ENCODE measurements at regions not wholly inside any gene's neighbourhood (a gene's known extent, or its start where the extent isn't known, plus 50 kb on each side); places are given as distances from the start of the nearest gene placed in this dataset.
A peak's percentile ranks its signal among the peaks of the same experiment; 100 is the strongest.

DNA sequence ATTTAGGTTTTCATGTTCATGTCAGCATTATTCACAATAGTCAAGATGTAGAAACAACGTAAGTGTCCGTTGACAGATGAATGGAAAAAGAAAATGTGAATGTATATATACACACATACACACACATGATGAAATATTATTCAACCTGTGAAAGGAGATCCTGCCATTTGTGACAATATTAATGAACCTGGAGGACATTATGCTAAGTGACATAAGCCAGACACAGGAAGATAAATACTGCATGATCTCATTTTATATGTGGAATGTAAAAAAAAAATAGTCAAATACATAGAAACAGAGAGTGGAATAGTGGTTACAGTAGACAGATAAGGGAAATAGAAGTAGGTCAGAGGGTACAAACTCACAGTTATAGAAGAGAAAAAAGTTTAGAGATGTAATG is 651.1 kb upstream of the MKI67 start:
- DNase-seq: no peak

DNA sequence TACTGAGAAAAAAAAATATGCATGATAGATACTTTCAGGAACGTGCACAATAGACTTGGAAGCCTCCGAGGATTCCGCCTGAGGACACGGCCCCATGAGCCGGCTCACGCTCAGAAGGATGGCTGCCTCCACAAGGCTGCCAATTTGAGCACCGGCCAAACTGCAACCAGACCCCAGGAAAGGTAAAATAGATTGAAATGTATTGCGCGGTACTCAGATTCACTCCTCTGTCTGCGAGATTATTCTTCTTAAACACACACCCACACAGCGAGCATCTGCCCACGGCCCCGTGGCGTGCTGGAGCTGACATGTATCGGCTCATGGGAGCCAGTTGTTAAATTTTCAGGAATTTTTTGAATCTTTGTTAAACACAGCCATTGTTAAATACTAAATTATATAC is 653.2 kb upstream of the MKI67 start:
- DNase-seq: no peak

DNA sequence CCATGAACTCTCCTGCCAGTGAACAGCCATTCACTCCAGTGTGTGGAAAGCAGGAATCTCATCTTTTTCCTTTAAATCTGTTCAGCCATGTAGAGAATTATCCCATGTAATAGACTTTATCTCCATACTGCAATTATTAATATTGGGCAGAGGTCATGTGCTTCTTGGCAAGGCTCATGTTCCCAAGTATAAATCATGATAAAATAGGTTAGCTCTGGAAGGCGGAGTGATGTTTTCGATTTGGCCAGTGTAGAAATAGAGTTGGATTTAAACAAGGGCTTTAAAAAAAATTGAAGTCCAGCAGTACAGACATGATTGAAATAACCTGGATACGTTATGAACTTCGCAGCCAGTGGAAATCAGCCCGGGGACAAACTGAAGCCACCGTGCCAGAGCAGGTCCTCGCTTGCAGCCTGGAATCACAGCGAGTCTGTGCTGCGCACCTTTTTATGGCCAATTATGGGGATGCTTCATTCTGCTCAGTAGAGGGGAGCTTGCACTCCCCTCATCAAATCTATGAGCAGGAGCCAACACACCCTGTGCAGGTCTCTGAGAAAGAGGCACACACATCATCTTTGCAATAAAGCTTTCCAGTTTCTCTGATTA is 654.0 kb upstream of the MKI67 start:
- DNase-seq: no peak

DNA sequence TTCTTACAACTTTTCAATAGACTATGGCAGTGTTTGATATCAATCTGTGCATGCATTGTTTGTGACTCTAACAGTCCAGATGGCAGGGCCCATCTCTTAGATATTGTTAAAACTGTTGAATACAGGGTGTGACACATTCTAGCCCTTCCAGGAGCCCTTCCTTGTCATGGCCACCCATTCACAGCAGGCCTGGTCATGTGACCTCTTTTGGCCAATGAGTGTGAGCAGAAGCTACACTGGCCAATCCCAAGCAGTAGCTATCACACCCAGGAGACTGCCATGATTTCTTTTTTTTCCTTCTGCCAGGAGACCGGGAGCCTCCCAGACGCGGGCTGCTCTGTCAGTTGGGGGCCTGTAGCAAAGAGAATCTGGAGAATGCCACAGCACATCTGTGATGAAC is 655.4 kb upstream of the MKI67 start:
- no peak for DNase-seq

DNA sequence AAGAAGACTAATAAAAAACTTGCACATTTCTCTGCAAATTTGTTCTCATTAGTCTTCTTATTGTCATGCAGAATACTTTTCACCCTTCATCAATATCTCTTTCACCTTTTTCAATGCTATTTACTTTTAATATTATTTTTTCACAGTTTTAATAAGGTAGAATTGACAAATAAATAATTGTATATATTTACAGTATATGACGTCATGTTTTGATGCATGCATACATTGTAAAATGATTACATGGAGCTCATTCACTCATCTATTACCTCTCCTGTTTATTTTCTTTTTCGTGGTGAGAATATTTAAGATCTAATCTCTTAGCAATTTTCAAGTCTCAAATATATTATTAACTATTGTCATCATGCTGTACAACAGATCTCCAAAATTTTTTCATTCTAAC is 658.2 kb upstream of the MKI67 start:
- no peak for DNase-seq

DNA sequence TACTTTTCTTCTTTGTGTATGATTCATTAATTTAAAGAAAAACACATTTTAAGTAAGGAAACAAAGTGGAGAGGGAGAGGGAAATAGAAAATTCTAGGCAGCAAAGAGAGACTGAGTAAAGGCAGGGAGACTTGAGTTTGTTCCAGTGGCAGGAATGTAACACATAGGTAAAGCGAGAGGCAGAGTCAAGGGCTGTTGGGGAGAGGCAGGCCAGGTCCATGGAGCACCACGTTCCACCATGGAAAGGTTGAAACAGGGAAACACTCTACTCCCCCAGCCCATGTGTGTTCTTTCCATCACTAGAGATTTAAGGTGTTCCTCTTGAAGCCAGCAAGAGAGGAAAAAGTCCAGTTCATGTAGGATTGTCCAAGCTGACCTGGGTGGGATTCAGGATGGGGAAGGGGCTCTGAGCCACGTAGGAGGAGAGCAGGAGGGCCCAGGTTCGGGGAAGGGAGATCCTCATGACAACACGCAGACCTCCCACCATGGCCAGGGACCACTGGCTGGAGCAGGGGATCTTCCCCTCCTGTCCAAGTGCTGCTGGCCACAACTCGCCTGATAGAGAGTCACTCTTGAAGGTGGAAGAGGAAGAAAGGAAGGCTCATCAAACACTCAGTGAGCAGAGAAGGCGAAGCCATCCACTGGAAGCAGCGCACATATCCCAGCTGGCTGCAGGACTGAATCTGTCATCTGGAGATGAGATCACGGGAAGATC is 666.4 kb upstream of the MKI67 start:
- DNase-seq: no peak

DNA sequence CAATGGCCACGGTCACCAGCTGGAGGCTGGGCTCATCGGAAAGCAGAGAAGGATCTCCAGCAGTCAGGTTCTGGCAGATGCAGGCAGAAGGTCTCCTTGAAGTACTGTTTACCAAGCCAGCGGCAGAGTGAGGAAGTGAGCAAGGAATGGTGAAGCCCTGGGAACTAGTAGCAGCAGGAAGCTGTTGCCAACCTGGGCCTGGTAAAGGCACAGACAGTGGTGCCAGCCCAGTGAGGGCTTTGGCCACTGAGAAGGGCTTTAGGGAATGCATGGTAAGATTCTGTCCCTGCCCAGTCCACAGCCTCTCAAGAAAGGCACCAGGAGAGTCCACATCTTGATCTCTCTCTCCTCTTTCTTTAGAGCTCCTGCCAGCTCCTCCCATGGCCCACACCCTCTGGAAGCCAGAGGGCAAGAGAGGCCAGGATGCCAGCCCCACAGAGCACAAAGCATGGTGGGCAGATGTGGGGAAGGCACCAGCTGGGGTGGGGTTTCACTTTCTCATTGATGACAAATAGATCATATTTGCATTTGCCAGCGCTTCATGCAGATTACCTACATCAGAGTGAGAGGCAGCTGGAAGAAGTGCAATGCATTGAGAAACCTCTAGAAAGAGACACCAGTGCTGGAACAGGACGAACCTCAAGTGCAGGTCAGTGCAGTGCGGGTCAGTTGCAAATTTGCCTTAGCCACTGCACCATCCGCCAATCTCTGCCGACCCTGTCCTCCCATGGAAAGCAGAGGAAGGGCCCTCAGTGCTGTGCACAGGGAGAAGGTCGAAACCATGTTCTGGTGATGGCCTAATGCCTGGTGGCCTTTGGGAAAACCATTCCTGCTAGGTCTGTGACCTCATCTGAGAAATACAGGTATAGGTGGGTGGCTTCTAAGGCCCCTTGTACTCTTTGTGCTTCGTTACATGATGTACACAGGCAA is 667.8 kb upstream of the MKI67 start:
- peak; percentile 1 for DNase-seq

DNA sequence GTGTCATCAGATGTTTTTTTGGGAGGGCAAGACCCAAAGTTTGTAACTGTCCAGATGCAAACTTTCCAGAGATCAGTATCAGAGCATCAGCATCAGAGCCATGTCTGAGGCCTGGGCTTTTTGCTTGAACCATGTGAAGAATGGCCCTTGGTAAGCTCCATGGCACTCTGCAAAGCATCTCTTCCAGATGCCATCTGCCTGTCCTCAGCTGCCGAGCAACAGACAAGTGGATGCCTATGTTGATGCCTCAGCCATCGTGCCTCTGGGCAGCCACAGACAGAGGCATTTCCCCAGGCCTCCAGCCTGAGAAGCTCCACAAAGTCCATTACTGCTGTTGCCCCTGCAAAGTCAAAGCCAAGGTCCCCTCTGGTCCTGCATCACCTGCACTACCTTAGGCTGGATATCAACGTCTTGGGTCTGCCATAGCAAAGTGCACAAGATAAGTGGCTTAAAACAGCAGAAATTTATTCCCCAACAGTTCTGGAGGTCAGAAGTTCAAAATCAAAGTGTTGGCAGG is 670.2 kb upstream of the MKI67 start:
- DNase-seq: no peak

DNA sequence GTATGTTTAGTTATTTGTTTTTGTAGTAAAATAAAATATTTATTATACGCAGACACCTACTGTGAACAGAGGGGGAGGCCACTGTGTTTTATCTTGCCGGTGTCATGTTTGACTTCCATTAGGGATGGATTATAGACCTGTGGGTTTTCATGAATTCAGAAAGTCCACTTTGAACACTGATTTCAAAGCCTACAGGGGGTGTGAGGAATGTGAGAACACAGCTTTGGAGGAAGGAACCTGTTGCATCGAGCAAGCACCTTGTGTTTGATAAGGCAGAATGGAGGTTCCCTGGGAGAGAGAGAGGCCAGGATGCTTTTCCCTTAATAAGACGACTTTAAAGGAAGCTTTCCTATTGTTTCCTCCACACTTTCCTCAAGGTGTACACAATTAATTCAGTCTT is 665.0 kb upstream of the MGMT start:
- DNase-seq: no peak

DNA sequence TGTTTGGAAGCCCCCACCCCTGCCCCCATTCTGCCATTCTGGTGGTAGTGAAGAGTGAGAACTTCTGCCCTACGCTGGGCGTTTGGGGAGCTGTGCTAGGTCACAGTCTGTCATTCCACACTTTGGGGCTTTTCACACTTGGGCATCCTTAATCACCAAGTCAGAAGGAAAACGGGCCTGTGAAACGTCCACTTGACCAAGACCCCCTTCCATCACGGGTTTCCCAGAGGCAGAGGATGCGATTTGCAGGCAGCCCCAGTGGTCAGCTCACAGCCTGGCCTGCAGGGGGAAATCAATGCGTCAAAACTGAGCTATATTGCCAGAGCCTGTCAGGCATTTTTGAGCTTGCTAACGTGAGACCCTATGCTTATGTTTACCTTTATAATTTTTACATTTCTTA is 663.3 kb upstream of the MGMT start:
- DNase-seq: no peak

DNA sequence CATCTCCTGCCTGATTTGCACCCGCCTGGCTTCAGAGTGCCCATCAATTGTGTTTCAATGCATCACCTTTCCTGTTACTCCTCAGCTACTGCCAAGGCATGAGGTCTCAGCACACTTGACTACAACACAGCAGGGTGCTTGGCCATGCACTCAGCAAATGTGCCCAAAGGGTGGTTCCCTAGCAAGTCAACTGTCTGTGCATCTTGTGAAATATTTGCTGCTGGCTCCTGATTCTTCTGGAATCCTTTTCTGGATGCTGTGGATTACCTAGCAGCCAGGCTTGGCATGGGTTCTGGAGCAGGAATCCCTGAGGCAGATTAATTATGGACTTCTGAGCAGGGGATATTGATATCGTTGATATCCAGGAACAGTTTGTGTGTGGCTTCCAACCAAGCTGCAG is 662.6 kb upstream of the MGMT start:
- DNase-seq: no peak

DNA sequence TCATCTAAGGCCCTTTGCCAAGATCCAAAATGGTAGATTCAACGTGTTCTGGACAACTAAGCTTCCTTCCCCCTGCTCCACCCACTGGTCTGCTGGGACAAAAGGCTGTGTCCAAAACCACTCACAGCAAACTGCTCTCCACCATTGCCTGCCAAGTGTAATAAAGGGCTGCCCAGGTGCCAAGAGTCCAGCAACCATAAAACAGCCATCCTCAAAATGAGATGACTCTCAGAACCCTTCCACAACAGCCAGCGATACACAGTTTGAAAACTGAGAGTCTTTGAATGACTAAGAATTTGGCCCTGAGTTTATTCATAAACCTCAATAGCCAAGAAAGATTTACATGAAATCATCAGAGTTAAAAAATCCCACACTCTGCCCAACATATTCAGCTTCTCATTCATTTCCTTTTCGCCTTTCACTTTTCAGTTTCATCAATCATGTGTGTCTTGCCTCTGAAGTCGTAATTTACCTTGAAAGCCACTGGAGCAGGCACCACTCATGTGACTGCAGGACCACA is 658.1 kb upstream of the MGMT start:
- DNase-seq: no peak

DNA sequence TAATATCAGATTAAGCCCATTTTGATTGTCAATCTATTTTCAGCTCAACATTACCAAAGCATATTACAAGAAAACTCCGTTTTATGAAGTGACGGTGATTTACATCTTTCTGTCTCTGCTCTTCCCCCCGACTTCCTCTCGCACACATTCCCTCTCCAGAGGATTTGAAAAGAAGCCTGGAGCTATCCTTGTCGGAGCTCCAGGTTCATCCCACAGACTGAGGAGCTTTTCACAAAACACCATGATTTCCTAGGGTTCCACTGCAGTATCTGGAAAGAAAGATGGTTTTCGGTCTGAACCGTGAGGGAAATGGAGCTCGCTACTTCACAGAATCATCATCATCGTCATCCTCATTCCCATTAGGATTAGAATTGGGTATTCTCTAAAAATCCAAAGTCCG is 655.5 kb upstream of the MGMT start:
- no peak for DNase-seq

DNA sequence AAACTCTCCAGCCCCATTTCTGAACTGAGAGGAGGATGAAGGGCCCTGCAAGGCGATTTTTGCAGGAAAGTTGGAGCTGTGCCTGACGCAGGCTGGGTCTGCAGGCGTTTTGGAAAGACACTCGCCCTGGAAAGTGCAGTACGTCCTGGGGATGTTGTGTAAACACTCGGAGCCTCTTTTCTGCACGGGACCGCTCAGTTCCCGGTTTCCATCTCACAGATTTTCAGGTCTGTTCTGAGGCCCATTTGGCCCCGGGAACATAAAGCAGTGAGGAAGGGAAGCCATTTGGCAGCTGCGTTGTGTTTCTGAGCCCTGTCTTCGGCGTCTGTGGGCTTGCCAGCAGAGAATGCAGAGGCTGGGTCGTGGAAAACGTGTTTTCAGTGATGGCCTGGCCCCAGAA is 655.0 kb upstream of the MGMT start:
- DNase-seq: no peak

DNA sequence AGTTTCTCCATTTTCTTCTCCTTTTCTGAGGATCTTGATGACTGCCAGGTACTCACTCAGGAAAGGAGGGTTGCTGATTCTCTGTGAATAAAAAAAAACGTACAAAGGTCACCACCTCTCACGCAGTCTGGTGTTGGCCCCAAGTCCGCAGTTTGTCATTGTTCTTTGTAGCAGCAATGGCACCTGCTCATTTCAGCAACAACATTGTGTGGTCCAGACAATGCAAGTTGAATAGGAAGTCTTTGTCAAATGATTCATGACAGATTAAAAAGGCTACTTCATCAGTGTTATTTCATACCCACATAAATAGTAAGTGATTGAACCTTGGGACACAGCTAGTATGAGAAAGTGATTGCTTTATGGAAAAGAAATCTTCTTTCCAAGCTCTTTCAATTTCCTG is 653.5 kb upstream of the MGMT start:
- no peak for DNase-seq

DNA sequence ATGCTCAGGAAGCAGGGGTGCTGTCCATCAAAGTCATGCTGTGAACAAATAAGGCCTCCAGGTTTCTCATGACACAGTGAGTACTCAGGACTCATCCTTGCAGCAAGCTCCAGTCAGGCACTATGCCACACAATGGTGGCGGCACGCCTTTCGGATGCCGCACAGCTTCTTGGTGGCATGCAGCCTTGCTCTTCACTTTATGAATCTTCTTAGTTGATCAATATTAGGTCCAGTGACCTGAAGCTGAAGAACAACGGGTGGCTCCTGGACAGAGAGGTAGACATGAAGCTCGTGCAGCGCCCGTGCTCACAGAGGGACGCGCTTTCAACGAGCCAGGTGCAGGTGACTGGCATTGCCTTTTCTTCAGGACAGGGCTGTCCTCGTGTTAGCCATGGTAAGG is 653.0 kb upstream of the MGMT start:
- no peak for DNase-seq

DNA sequence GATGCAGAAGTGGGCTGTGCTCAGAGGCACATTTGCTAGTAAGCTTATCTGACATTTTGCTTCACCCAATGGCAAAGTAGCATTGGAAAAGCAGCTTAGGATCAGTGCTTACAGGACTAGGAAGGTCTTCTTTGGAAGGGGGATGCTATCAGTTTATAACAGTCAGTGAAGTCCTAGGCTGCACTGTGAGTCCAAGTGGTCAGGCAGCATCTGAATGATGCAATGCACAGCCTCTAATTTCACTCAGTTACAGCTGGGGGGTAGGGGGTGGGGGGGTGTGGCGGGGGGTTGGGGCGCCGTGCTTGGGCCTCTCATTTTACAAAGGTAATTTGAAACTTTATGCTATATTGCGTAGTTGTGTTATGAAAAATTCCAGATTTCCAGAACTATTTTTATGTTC is 652.3 kb upstream of the MGMT start:
- DNase-seq: no peak

DNA sequence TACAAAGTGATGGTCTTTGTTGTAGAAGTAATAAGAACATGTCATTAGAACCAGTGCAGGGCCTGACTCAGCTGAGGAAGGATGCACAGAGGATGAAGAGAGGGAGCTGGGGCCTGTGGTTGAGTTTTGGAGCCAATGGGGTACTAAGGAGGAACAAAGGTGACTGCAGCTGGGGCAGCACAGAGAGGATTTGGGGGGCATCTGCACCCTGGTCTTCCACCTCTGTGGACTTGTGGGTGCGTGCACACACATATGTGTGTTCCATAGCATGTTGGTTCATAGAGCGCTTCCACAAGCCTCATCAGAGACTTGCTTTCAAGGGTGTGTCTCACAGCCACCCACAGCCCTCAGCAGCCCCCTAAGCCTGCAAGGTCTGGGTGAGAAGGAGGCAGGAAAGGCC is 650.3 kb upstream of the MGMT start:
- DNase-seq: no peak

DNA sequence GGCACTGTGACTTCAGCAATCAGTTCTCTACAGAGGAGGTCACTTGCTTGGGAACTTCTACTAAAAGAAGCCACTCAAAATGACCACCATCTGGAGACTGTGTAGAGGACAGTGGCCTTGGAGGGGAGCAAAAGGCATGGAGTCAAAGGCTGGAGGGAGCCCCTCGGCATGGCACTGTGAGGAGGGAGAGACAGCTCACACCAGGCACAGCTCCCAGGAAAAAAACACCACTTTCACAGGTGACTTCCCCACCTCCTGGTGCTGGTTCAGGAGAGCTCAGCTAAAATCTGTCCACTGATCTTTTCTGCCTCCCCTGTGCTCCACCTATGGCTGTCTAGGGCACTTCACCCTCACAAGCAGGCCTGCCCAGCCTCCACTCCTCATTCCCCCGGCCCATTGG is 649.4 kb upstream of the MGMT start:
- DNase-seq: no peak

DNA sequence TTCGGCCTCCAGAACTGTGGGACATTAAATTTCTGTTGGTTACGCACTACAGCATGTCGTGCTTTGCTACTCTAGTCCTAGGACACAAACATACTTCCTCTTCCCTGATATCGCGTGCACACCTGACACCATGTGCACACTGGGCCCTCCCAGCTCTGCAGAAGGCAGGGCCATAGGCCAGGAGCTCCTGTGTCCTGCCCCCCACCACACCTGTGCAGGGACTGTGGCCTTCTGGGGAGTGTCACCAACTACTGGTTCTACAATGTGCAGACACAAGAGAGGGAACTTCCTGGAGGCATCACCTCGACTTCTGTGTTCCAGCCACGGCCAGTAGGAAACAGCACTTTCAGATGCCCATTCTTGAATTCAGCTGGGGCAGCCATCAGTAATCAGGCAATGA is 646.4 kb upstream of the MGMT start:
- DNase-seq: no peak

DNA sequence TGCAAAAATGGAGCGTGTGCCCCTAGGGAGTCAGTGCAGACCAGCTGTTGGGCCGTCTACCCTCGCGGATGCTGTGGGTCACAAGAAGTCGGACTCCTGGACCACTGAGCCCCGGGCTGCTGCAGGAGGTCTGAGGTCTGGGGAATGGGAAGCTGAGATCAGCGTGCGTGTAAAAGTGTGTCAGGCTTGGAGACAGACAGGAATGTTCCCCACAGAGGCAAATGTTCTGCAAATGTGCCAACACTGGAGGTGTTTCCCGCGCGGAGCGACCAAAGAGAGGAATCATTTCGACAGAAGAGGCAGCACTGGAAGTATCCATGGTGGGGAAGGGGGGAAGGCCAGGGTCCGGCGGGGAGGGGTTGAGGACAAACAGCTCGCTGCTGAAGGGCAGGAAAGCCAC is 643.8 kb upstream of the MGMT start:
- DNase-seq: no peak

DNA sequence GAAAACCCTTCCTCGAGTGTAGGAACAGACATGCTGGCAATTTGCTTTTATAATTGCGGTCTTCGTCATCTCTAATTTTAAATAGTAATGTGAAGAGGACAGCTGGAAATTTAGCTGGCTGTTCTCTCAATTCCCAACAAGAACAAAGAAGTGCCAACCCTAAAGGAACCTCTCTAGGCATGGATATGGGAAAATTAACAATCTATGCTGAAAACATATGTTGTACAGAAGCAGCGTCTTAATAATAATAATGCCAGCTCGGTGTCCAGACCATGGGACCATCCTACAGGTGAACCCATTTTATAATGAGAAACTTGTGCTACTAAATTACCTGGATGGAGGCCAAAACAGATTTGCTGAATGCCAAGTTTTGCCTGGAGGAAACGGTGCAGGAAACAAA is 641.4 kb upstream of the MGMT start:
- no peak for DNase-seq

DNA sequence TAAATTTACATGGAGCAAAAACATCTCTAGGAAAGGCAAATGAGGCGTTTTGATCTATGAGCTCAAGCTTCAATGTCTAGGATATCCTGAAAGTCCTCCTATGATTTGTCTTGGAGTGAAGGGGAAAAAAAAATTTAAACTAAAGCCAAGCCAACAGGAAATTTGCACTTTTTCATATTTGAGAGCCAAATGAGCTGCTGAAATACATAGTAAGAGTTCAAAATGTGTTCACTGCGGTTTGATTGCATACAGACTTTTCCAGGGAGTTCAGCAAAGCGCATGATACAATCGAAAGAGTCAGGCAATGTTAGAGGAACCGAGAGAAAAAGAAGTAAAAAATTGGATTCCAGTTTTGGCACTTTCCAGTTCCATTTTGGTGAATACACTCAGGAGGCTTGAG is 633.4 kb upstream of the MGMT start:
- DNase-seq: no peak

DNA sequence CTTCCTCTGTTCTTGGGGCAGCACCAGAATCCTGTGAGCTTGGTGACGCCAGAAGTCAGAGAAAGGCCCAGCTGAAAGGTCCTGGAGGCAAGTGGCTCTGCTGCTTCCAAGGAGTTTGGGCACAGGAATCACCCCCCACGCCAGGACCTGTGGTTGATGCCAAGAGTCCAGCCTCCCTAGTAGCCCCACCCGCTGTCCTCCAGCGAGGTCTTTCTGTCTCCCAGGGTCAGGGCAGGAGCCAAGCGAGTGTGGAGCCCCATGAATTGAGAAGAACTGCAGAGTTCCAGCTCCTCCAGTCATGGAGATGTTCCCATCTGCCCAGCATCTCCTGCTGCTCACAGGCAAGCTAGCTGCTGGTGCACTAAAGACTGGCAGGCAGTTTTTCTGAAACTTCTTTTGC is 631.7 kb upstream of the MGMT start:
- DNase-seq: no peak

Data from NCI-H2029 treated with DMSO at 0.1 percent for 48 hours (cell line).